HG02642 (cell line): ENCODE measurements at regions not wholly inside any gene's neighbourhood (a gene's known extent, or its start where the extent isn't known, plus 50 kb on each side); places are given as distances from the start of the nearest gene placed in this dataset.

Experiments
- ATAC-seq: cut with Tn5 transposase; IDR thresholded peaks from one replicate; pipeline ENCODE4 v1.9.1; 2021; ENCODE audit warnings: mild to moderate bottlenecking; ENCODE audit not compliant: unreplicated experiment, poor library complexity

- ATAC-seq: no peak
Observed at GRCh38 chr12:115035535-115036107, 351.6 kb upstream of the TBX3 start.

GRCh38 chr12:115032521-115032920, 348.5 kb upstream of the TBX3 start:
- no peak for ATAC-seq

DNA sequence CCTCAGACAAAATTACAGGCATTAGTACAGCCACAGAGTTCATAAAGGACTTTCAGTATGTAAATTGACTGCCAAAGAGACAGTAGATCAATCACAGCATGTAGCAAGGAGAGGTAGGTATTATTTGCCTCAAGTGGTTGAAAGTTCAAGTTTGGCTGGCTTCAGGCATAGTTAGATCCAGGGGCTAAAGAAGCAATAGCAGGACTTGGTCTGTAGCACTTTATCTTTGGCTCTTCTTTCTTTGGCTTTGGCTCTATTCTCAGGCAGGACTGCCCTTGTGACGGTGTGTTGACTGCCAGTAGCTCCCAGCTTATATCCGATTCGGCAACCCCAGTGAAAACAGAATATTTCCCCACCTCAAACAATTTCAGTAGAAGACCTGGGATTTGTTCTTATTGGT, 346.0 kb upstream of the TBX3 start:
- ATAC-seq: no peak

DNA sequence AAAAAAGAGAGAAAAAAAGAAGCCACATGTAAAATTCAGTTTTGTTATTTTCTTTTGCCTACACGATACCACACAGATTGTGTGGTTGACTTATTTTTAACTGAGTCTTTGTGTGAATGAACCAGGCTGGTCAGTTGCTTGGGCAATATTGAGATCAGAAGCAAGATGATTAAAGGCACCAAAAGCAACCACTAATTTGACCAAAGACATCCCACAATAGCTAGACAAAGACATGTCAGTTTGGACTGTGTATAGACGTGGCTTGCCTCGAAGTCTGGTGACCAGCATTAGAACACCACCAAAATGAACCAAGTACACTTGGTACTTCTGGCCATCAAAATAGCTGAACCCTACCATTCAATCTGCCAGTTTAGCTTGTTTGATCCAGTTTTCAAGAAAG, 340.6 kb upstream of the TBX3 start:
- no peak for ATAC-seq

DNA sequence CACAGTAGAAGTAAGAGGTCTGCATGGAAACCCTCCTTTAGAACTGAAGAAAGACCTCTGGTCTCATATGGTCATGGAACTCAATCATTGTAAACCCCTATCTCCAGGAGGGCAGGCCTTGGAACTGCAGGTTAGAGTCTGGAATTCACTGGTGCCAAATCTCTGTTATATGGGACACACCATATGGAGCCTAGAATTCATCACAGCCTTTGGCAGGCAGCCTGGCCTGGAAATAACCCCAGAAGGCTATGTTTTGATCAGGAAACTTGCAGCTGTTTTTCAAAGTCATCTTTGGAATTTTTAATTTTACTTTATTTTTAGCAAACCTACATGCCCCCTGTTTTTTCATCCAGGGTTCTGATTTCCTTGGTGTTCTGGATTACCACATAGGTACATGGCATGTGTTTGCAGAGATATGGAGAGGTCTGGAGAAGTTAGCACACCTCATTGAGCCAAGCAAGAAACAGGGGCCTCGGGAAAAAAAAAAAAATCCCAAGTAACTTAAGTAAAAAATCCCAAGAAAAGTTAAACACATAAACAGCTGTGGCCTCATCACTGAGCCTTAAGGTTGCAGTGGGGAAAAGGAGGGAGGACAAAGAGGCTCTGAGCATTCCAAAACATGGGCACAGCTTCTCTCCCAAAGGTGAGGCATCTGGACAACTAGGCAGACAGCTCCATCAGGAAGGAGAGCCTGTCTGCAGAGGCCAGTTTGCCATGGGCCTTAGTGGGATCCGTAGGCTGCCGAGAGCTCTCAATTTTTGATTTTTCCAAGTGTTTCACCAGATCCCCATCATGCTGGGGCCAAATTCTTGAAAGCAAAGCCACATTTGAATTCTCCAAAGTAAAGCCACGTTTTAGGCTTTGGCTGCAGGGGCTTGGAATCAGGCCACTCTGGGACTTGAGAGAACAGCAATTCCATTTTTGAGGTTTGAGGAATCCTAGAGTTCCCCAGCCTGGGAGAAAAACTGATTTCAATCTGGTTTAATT, 339.6 kb upstream of the TBX3 start:
- no peak for ATAC-seq

DNA sequence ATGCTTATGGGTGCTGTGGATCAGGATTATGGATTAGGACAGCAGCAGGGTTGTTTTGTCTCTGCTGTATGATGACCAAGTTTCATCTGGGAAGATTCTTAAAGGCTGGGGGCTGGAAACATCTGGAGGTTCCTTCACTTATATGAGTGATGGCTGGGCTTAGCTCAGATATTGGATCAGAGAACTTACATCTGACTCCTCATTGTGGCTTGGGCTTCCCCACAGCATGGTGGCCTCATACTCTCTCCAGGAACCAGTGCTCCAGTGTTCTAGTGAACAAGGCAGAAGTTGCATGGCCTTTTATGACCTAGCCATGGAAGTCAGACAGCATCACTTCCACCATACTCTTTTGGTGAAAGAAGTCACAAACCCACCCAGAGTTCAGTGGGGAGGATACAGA, 336.1 kb upstream of the TBX3 start:
- ATAC-seq: no peak

- no peak for ATAC-seq
Observed at GRCh38 chr12:115017346-115017745, 333.4 kb upstream of the TBX3 start.

GRCh38 chr12:115013236-115013981, 329.4 kb upstream of the TBX3 start:
- no peak for ATAC-seq

- no peak for ATAC-seq
Observed at GRCh38 chr12:115012861-115013235, 328.9 kb upstream of the TBX3 start.

DNA sequence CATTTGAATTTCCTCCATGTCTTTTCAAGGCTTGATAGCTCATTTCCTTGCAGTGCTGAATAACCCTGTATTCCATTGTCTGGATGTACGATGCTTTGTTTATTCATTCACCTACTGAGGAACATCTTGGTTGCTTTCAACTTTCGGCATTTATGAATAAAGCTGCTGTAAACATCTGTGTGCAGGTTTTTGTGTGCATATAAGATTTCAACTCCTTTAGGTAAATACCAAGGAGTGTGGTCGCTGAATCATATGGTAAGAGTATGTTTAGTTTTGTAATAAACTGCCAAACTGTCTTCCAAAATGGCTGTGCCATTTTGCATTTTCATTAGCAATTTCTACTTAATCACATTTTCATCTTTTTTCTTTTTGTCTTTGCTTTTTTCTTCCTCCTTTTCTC, 327.7 kb upstream of the TBX3 start:
- ATAC-seq: no peak

DNA sequence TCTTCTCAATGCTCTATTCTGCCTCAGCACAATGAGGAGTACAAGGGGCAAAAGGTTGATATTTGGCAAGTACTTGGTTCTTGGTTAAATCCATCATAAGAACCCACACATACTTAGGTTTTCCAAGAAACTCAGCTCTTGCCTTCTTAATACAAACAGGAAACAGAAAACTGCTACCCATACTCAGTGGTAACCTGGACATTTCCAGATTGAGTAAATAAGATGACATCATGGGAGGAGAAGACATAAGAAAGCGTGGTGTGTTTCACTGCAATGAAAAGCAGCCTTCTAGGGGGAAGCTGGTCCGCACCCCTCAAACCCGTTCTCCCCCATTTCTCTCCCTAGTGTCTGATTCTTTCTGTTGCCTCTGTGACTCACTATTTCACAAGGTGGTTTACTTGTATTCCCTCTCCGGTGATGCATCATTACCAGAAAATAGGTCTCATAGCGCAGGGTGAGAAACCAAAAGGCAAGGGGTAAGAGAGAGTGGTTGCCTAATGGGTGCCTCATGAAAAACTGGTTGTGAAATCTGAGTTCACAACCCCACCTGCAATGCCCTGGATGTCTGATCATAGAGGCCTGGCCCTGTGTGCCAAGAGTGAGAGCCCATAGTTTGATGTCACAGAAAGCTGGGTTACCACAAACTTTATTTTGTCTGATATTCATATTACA, 326.5 kb upstream of the TBX3 start:
- ATAC-seq: no peak

- no peak for ATAC-seq
Observed at GRCh38 chr12:115008929-115009328, 325.0 kb upstream of the TBX3 start.

DNA sequence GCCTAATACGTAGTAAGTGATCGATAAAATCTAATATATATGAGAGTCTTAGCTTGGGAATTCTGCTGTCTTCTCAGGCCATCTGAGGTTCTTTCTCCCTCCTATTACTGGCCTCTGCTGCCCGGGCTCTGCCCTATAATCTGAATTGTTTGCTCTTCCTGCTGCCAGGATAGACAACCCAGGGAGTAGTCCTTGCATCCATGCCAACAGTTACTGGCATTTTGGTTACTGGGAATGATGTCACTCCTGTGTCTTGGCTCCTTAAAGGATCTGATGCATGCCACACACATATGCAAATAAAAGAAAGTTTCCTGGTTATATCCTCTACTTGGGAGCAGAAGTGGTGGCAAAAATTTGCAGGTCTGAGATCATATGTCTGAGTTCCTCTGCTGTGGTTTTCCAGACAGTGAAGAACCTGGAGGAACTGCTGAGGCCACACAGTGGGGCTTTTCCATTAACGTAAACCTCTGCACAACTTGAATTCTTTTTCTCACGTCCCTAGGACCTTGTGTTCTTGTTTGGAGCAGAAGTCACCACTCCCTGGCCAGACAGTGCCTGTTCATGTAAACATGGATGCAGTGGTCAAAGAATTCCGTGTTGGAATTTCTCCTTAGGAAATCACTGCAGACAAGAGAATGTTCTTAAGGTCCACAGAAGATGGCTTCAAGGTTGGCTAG, 320.6 kb upstream of the TBX3 start:
- no peak for ATAC-seq

- ATAC-seq: no peak
Observed at GRCh38 chr12:115002434-115002833, 318.5 kb upstream of the TBX3 start.

GRCh38 chr12:115001571-115002180, 317.7 kb upstream of the TBX3 start:
- ATAC-seq: no peak

GRCh38 chr12:115000038-115000437, 316.1 kb upstream of the TBX3 start:
- no peak for ATAC-seq

DNA sequence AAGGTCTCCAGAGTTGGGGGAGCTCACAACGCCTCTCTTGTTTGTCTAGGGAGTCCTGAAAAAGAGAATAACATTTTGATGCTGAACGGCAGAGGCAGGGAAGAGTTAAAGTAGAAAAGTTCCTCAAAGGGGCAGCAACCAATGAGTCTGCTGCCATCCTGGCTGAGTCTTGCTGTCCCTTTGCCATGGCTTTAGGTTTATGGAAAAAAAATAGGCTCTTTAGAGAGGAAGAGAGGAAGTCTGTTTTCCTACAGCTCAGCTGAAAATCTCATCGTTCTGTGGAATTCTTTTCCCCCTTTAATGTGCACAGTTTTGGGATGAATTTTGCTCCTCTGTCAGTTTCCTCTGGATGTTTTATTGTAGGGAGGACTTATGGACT, 314.8 kb upstream of the TBX3 start:
- no peak for ATAC-seq

DNA sequence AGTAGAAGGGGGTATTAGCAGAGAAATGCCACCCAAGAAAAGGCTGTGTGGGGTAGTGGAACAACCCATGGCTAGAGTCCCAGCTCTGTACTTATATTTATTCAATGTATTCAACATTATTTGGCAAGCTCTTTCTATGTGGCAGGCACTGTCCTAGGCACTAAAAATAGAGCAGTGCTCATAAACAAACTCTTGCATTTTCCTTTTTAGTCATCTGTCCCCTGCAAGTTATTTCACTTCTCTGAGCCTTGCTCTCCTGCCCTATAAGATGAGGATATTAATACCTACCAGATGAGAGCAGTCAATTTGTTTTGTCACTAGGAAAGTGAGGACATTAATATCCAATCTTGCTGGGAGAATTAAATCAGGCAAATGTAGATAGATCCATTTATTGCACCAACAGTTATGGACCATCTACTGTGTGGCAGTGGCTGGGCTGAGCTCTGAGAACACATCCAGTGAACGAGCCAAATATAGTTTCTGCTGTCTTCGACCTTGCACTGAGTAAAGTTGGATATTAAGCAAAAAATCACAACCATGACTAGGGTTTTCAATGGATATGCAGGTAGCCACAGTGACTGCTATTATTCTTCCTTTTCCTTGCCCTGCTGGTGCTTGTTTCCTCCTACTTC, 314.3 kb upstream of the TBX3 start:
- no peak for ATAC-seq

DNA sequence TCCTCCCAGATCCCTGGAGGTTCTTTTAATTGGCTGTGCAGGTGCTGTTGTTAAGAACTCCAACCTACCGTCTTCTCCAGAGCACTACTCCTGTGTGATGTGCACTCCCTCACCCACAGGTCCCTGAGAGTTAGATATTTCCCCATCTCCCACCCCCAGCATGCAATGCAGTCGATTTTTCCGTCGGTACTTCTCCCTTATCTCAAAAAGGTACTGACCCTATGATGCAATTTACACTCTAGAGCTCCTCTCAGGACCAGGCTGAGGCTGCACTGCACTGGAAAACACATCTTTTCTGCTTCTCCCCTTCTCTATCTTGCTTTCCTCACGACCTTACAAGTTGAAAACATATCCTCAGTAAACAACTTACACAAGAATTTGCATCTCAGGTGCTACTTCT, 312.4 kb upstream of the TBX3 start:
- ATAC-seq: no peak
